Activated B cell treated with CpG ODN at 0.5 μM for 24 hours (primary cell): ENCODE measurements at regions not wholly inside any gene's neighbourhood (a gene's known extent, or its start where the extent isn't known, plus 50 kb on each side); places are given as distances from the start of the nearest gene placed in this dataset.

Experiments used
- ATAC-seq: fragments of 200-7000 bp; cut with Tn5 transposase; one replicate; pipeline ENCODE4 v1.10.0; 2021; ENCODE audit warnings: low read depth, mild to moderate bottlenecking, moderate library complexity
- CTCF ChIA-PET: fragments of 350-600 bp; sonication (Branson Sonifier 250); formaldehyde crosslinking; loops from one replicate; lab custom pipeline; 2021; ENCODE audit warnings: antibody characterized with exemption; lab: Charles Lee
- POLR2A ChIA-PET: fragments of 350-600 bp; sonication (Branson Sonifier 250); formaldehyde crosslinking; loops from one replicate; lab custom pipeline; 2021; ENCODE audit warnings: antibody characterized with exemption; lab: Charles Lee
- DNase-seq: peaks from one replicate; pipeline ENCODE4 v3.0.0; 2022
- H3K27ac Mint-ChIP-seq: one replicate; pipeline ENCODE4 v1.8.0; 2020; ENCODE audit warnings: mixed read lengths
- H3K27me3 Mint-ChIP-seq: one replicate; pipeline ENCODE4 v1.8.0; 2021; ENCODE audit warnings: mixed read lengths
- H3K36me3 Mint-ChIP-seq: one replicate; pipeline ENCODE4 v1.8.0; 2021; ENCODE audit warnings: low read depth, mixed read lengths
- H3K4me1 Mint-ChIP-seq: one replicate; pipeline ENCODE4 v1.8.0; 2021; ENCODE audit warnings: mixed read lengths
- H3K4me3 Mint-ChIP-seq: one replicate; pipeline ENCODE4 v1.8.0; 2020; ENCODE audit warnings: mild to moderate bottlenecking, mixed read lengths
- H3K9me3 Mint-ChIP-seq: one replicate; pipeline ENCODE4 v1.8.0; 2020; ENCODE audit warnings: mixed read lengths
- intact Hi-C: fragments of 100-400 bp; cut with micrococcal nuclease; formaldehyde crosslinking; loops from one replicate; pipeline ENCODE4 v1.15.1; 2024
- TF ChIP-seq, protein P1 (sequence below): fragments of 200-600 bp; IDR thresholded peaks from one replicate; pipeline ENCODE4 v1.8.0; 2022; ENCODE audit warnings: antibody characterized with exemption, mild to moderate bottlenecking

DNA sequence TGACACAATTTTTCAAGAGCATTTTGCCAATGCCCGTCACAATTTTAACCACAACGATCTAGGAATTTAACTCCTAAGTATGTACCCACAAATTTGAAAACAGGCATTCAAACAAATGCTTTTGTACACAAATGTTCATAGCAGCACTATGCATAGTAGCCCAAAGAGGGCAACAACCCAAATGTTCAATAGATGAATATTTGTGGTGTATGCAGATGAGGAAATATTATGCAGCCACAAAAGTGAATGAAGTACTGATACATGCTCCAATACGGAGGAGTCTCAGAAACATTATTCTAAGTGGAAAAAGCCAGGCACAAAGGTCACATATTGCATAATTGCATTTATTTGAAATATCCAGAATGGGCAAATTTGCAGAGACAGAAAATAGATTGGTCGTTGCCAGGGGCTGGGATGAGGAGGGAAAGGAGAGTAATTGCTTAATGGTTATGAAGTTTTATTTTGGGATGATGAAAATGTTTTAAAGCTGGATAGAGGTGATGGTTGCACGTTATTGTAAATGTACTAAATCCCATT, 117.2 kb downstream of the PXDC1 start:
- CTCF ChIA-PET: no interaction called here
- no peak for DNase-seq
- no peaks in the 10 kb centered on the region for H3K9me3 Mint-ChIP-seq
- intact Hi-C loops: no loop called here
- H3K36me3 Mint-ChIP-seq: no peaks in the 10 kb centered on the region
- TF ChIP-seq, protein P1, sequence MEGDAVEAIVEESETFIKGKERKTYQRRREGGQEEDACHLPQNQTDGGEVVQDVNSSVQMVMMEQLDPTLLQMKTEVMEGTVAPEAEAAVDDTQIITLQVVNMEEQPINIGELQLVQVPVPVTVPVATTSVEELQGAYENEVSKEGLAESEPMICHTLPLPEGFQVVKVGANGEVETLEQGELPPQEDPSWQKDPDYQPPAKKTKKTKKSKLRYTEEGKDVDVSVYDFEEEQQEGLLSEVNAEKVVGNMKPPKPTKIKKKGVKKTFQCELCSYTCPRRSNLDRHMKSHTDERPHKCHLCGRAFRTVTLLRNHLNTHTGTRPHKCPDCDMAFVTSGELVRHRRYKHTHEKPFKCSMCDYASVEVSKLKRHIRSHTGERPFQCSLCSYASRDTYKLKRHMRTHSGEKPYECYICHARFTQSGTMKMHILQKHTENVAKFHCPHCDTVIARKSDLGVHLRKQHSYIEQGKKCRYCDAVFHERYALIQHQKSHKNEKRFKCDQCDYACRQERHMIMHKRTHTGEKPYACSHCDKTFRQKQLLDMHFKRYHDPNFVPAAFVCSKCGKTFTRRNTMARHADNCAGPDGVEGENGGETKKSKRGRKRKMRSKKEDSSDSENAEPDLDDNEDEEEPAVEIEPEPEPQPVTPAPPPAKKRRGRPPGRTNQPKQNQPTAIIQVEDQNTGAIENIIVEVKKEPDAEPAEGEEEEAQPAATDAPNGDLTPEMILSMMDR: no peak
- no peaks in the 10 kb centered on the region for H3K4me1 Mint-ChIP-seq
- H3K27me3 Mint-ChIP-seq: peaks cover 8% of the 10 kb centered on the region
- POLR2A ChIA-PET: no interaction called here
- no peak overlapping the region for H3K27ac Mint-ChIP-seq
- ATAC-seq: no peak
- no peak overlapping the region for H3K4me3 Mint-ChIP-seq

DNA sequence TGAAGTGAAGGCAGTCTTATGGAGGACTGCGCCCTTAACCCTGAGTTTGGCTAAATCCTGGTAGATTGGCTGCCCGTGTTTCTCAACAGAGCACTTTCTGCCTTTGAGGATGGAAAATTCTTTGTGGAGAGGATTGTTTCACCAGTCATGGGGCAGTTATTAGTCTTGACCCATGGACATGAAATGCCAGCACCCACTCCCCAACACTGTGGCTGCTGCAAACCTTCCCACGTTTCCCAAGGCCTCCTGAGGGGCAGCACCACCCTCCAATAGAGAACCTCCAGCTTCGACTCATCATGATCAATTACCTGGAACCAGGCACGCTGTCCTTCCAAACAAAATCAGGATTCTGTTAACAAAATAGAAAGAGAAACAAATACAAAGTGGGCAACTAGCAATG, 117.8 kb downstream of the PXDC1 start:
- H3K9me3 Mint-ChIP-seq: no peaks in the 10 kb centered on the region
- DNase-seq (no peak), ATAC-seq (no peak)
- ChIA-PET CTCF (no interaction called here), POLR2A (no interaction called here)
- H3K27me3 Mint-ChIP-seq: peaks cover 13% of the 10 kb centered on the region
- TF ChIP-seq, protein P1: no peak
- H3K4me1 Mint-ChIP-seq: no peaks in the 10 kb centered on the region
- no peaks in the 10 kb centered on the region for H3K36me3 Mint-ChIP-seq
- intact Hi-C loops: no loop called here
- H3K27ac Mint-ChIP-seq: no peak overlapping the region
- no peak overlapping the region for H3K4me3 Mint-ChIP-seq

DNA sequence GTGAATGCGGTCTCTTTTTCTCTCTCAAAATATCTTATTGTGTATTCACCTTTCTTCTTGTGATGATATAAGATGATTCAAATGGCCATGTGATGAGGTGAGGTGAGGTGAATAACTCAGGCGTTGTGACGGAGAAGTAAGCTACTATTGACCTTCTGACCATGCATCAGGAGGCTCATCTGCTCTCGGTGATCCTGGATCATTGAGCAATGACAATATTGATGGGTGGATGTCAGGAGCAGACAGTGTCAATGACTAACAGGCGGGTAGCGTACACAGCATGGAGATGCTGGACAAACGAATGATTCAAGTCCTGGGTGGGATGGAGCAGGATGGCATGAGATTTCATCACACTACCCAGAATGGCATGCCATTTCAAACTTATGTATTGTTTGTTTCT, 119.6 kb downstream of the PXDC1 start:
- POLR2A ChIA-PET: no interaction called here
- peaks cover 29% of the 10 kb centered on the region for H3K27me3 Mint-ChIP-seq
- TF ChIP-seq, protein P1: no peak
- ATAC-seq: no peak
- H3K27ac Mint-ChIP-seq: no peak overlapping the region
- H3K9me3 Mint-ChIP-seq: no peaks in the 10 kb centered on the region
- CTCF ChIA-PET: no interaction called here
- H3K36me3 Mint-ChIP-seq: no peaks in the 10 kb centered on the region
- intact Hi-C loops: no loop called here
- no peak for DNase-seq
- no peaks in the 10 kb centered on the region for H3K4me1 Mint-ChIP-seq
- no peak overlapping the region for H3K4me3 Mint-ChIP-seq

DNA sequence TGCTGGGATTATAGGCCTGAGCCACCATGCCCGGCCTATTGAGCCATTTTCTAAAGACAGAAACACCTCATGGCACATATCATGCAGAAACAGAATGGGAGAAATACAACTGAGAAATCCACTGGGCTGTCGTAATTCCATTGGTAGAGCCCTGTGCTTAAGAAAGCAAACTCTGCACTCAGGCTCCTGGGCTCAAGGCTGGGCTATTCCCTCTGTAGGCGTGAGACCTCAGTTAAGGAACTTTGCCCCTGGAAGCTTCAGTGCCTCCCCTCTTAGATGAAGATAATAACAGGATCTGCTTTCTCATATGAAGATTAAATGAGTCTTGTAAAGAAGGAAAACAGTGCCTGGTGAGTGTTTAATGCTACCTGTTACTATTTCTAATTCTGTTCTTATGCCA, 120.3 kb downstream of the PXDC1 start:
- TF ChIP-seq, protein P1: no peak
- no peak overlapping the region for H3K27ac Mint-ChIP-seq
- peaks cover 29% of the 10 kb centered on the region for H3K27me3 Mint-ChIP-seq
- no peaks in the 10 kb centered on the region for H3K4me1 Mint-ChIP-seq
- POLR2A ChIA-PET: no interaction called here
- H3K4me3 Mint-ChIP-seq: no peak overlapping the region
- intact Hi-C loops: no loop called here
- no peaks in the 10 kb centered on the region for H3K9me3 Mint-ChIP-seq
- CTCF ChIA-PET: no interaction called here
- no peaks in the 10 kb centered on the region for H3K36me3 Mint-ChIP-seq
- ATAC-seq: no peak
- DNase-seq: no peak

DNA sequence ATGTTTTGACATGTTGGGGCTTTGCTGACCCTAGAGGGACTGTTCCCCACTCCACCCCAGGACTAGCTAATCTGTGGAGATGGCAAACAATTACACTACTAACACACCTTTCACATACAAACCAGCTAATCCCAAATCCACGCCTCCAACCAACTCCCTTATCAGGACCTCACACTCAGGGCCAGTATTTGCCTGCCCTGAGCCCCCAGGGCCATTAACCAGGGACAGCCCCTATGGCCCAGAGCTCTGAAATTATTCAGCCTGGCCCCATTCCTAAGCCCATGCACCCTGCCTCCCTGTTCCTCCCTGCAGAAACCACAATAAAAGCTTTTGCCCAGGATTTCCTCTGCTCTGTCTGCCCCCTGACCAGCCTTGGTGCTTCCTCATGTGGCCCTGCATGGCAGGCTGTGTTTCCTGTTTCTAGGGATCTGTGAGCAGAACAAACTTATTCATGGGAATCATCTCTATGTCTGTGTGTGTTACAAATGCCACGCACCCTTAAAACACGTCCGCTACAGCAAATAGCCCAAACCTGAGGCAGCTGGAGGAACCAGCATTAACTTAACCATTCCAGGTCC, 121.2 kb downstream of the PXDC1 start:
- no peaks in the 10 kb centered on the region for H3K36me3 Mint-ChIP-seq

More for the DNA sequence above, 121.2 kb downstream of the PXDC1 start:
- intact Hi-C loops: no loop called here
- ATAC-seq (no peak), DNase-seq (no peak)
- no peaks in the 10 kb centered on the region for H3K9me3 Mint-ChIP-seq
- peaks cover 29% of the 10 kb centered on the region for H3K27me3 Mint-ChIP-seq
- ChIA-PET POLR2A (no interaction called here), CTCF (no interaction called here)
- H3K4me1 Mint-ChIP-seq: no peaks in the 10 kb centered on the region
- no peak overlapping the region for H3K4me3 Mint-ChIP-seq
- H3K27ac Mint-ChIP-seq: no peak overlapping the region
- TF ChIP-seq, protein P1: no peak
